Ecto neural progenitor cell (in vitro differentiated cells): ENCODE measurements at regions not wholly inside any gene's neighbourhood (a gene's known extent, or its start where the extent isn't known, plus 50 kb on each side); places are given as distances from the start of the nearest gene placed in this dataset.
"Not testable (repeated sequence)": the region's sequence is repeated elsewhere in the genome, so short reads cannot be mapped to it uniquely, and the experiment has no call there.

Experiments
- DNase-seq: peaks from one replicate; pipeline ENCODE4 v3.0.0-alpha.2; 2018; ENCODE audit warnings: low spot score

- no peak for DNase-seq
Observed at GRCh38 chr13:58369936-58370335, 738.4 kb downstream of the PCDH17 start.

- no peak for DNase-seq
Observed at GRCh38 chr13:58376349-58376748, 744.8 kb downstream of the PCDH17 start.

GRCh38 chr13:58376775-58377174 lies 745.2 kb downstream of the PCDH17 start:
- DNase-seq, result no peak

- no peak for DNase-seq
Observed at GRCh38 chr13:58379221-58379620, 747.7 kb downstream of the PCDH17 start.

- not testable (repeated sequence) for DNase-seq
Observed at GRCh38 chr13:58385336-58385735, 753.8 kb downstream of the PCDH17 start.

GRCh38 chr13:58397596-58398387 lies 766.2 kb downstream of the PCDH17 start:
- peak; percentile 46 for DNase-seq

- DNase-seq, result no peak
Observed at GRCh38 chr13:58399263-58399662, 767.7 kb downstream of the PCDH17 start.

GRCh38 chr13:58406545-58406944 lies 775.0 kb downstream of the PCDH17 start:
- DNase-seq, result no peak

GRCh38 chr13:58429917-58430316 lies 798.4 kb downstream of the PCDH17 start:
- DNase-seq, result no peak

- DNase-seq, result peak; percentile 55
Observed at GRCh38 chr13:58434943-58435342, 803.4 kb downstream of the PCDH17 start.

- no peak for DNase-seq
Observed at GRCh38 chr13:58437427-58437826, 805.9 kb downstream of the PCDH17 start.

GRCh38 chr13:58446979-58447378 lies 815.4 kb downstream of the PCDH17 start:
- no peak for DNase-seq

GRCh38 chr13:58452123-58452623 lies 820.6 kb downstream of the PCDH17 start:
- no peak for DNase-seq

- no peak for DNase-seq
Observed at GRCh38 chr13:58455094-58455493, 823.5 kb downstream of the PCDH17 start.

GRCh38 chr13:58461217-58461616 lies 829.7 kb downstream of the PCDH17 start:
- DNase-seq, result no peak

GRCh38 chr13:58463841-58464240 lies 832.3 kb downstream of the PCDH17 start:
- no peak for DNase-seq

GRCh38 chr13:58467176-58467575 lies 835.6 kb downstream of the PCDH17 start:
- no peak for DNase-seq

GRCh38 chr13:58472483-58472882 lies 840.9 kb downstream of the PCDH17 start:
- no peak for DNase-seq

- DNase-seq, result no peak
Observed at GRCh38 chr13:58474581-58474980, 843.0 kb downstream of the PCDH17 start.

GRCh38 chr13:58476206-58476918 lies 844.8 kb downstream of the PCDH17 start:
- DNase-seq, result no peak

- no peak for DNase-seq
Observed at GRCh38 chr13:58478858-58479257, 847.3 kb downstream of the PCDH17 start.

- no peak for DNase-seq
Observed at GRCh38 chr13:58480061-58480460, 848.5 kb downstream of the PCDH17 start.

GRCh38 chr13:58488251-58488650 lies 856.7 kb downstream of the PCDH17 start:
- no peak for DNase-seq
